ENCODE measurements at regions not wholly inside any gene's neighbourhood (a gene's known extent, or its start where the extent isn't known, plus 50 kb on each side); places are given as distances from the start of the nearest gene placed in this dataset.

DNA sequence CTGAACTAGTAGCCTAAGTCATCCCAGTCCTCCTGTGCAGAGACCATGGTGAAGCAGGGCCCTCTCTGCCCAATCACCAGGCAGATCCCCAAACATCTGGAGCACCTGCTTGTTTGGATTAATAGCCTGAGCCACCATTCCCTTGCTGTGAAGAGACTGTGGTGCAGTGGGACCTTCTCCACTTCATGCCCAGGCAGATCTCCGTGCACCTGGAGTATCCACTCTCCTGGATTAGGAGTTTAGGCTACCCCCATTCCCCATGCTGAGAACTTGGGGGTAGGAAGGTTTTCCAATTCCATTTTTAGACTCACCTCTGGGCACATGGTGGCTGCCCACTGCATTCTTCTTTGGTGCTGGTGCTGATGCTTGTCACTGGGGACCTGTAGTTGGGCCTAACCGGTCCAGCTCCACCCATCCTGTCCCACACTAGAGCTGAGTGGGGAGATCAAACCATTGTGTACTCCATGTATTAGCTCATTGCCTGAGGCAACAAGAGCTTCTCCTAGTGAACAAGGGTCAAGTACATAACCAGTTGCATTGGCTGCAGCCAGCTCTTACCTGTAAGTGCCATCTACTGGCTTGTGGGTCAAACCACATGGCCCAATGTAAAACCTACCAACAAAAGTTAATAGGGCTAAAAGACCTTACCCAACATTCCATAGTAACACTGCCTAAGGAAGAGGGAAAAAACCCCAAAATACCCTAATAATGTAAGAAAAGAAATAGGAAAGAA is 382.5 kb upstream of the CBLB start:
- Histone ChIP-seq H3K36me3 (ENCODE audit: control insufficient read depth, insufficient read depth, low read length) (no peaks in the 10 kb centered on the region), H3K9ac (no peak overlapping the region), H3K27me3 (ENCODE audit: control insufficient read depth, insufficient read depth, low read length) (no peaks in the 10 kb centered on the region), H3K79me2 (no peaks in the 10 kb centered on the region), H3K4me1 (no peaks in the 10 kb centered on the region), H3K4me3 (ENCODE audit: low read depth, low read length) (no peak overlapping the region), H3K27ac (no peak overlapping the region), H3K4me2 (ENCODE audit: low read length) (no peak overlapping the region), H3K9me3 (ENCODE audit: control insufficient read depth, low read length) (no peaks in the 10 kb centered on the region), H2AFZ (no peak overlapping the region)
- TF ChIP-seq, protein P1, sequence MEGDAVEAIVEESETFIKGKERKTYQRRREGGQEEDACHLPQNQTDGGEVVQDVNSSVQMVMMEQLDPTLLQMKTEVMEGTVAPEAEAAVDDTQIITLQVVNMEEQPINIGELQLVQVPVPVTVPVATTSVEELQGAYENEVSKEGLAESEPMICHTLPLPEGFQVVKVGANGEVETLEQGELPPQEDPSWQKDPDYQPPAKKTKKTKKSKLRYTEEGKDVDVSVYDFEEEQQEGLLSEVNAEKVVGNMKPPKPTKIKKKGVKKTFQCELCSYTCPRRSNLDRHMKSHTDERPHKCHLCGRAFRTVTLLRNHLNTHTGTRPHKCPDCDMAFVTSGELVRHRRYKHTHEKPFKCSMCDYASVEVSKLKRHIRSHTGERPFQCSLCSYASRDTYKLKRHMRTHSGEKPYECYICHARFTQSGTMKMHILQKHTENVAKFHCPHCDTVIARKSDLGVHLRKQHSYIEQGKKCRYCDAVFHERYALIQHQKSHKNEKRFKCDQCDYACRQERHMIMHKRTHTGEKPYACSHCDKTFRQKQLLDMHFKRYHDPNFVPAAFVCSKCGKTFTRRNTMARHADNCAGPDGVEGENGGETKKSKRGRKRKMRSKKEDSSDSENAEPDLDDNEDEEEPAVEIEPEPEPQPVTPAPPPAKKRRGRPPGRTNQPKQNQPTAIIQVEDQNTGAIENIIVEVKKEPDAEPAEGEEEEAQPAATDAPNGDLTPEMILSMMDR (IDR thresholded peaks at IDR 0.05): no peak

DNA sequence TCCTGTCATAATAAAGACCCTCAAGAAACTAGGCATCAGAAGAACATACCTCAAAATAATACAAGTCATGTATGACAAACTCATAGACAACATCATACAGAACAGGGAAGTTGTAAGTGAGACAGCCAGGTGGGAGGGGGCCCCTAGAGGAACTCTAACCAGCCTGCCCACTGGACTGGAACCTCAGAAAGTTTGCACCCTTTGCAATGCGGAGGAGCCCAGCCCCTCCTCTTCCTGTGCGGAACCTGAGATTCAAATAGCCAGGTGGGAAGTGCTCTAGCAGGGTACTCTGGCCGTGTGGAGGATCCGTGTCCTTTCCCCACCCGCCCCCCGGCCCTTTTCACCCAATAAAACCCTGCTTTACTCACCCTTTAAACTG is 387.0 kb upstream of the CBLB start:
- no peaks in the 10 kb centered on the region for H3K27me3 ChIP-seq (ENCODE audit: control insufficient read depth, insufficient read depth, low read length)
- no peak overlapping the region for H3K4me2 ChIP-seq (ENCODE audit: low read length)
- no peak overlapping the region for H3K27ac ChIP-seq
- no peaks in the 10 kb centered on the region for H3K36me3 ChIP-seq (ENCODE audit: control insufficient read depth, insufficient read depth, low read length)
- TF ChIP-seq, protein P1 (IDR thresholded peaks at IDR 0.05): no peak
- no peaks in the 10 kb centered on the region for H3K4me1 ChIP-seq
- no peak overlapping the region for H3K9ac ChIP-seq
- H3K4me3 ChIP-seq (ENCODE audit: low read depth, low read length): no peak overlapping the region
- H2AFZ ChIP-seq: no peak overlapping the region
- no peaks in the 10 kb centered on the region for H3K79me2 ChIP-seq
- H3K9me3 ChIP-seq (ENCODE audit: control insufficient read depth, low read length): no peaks in the 10 kb centered on the region

DNA sequence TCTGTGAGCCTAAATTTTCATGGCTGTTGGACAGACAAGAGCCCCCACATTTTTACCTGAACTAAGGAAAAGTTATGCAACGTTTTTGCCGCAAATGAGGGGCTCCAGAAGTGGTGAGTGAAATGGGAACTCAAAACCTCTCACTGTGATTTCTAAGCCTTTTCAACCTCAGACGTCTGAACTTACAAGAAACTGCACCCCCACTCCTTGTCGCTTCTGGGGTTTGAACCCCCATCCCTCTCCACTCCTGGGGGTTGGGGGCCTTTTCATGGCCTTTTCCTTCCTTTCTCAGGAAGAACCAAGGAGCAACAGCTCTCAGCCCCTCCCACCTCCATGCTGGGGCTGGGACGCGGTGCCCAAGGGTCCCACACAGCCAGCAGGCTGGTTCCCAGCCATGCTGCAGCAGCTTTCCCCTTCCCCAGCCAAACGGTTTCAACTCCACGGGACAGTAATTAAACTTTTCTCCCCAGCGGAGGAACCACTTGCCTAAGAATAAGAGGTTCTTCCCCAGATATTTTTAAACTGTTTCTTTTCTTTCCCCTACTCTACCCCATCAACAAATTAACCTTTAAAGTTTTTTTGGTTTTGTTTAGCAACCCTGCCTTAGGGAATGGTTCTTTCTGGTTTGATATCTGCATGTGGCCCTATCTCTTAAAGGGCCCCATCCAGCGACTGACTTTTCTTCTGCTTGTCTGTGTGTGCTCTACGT is 387.6 kb upstream of the CBLB start:
- H3K4me3 ChIP-seq (ENCODE audit: low read depth, low read length): no peak overlapping the region
- H3K27me3 ChIP-seq (ENCODE audit: control insufficient read depth, insufficient read depth, low read length): no peaks in the 10 kb centered on the region
- H3K4me1 ChIP-seq: no peaks in the 10 kb centered on the region
- H2AFZ ChIP-seq: no peak overlapping the region
- no peak overlapping the region for H3K27ac ChIP-seq
- H3K9me3 ChIP-seq (ENCODE audit: control insufficient read depth, low read length): no peaks in the 10 kb centered on the region
- no peaks in the 10 kb centered on the region for H3K36me3 ChIP-seq (ENCODE audit: control insufficient read depth, insufficient read depth, low read length)
- H3K79me2 ChIP-seq: no peaks in the 10 kb centered on the region
- no peak overlapping the region for H3K4me2 ChIP-seq (ENCODE audit: low read length)
- TF ChIP-seq, protein P1 (IDR thresholded peaks at IDR 0.05): no peak
- no peak overlapping the region for H3K9ac ChIP-seq

DNA sequence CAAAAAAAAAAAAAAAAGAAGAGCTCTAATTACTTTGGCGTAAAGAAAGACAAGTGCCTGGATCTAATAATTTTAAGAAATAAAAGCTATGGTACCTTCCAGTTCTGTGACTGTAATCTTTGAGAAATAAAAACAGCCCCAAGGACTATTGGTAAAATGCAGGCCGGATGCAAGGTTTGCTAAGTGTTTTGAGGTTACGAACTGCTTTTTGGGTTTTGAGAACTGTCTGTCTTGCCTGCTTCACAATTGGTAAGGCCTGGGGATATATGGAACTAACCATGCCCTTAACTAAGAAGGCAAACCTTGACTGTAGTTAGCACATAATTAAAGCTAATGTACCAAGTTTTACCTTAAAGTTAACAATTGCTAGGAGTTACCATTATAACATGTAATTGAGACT is 388.4 kb upstream of the CBLB start:
- H3K9me3 ChIP-seq (ENCODE audit: control insufficient read depth, low read length): no peaks in the 10 kb centered on the region
- no peaks in the 10 kb centered on the region for H3K27me3 ChIP-seq (ENCODE audit: control insufficient read depth, insufficient read depth, low read length)
- no peak overlapping the region for H3K9ac ChIP-seq
- TF ChIP-seq, protein P1 (IDR thresholded peaks at IDR 0.05): no peak
- no peak overlapping the region for H2AFZ ChIP-seq
- no peaks in the 10 kb centered on the region for H3K4me1 ChIP-seq
- no peak overlapping the region for H3K4me2 ChIP-seq (ENCODE audit: low read length)
- no peaks in the 10 kb centered on the region for H3K79me2 ChIP-seq
- H3K36me3 ChIP-seq (ENCODE audit: control insufficient read depth, insufficient read depth, low read length): no peaks in the 10 kb centered on the region
- no peak overlapping the region for H3K27ac ChIP-seq
- no peak overlapping the region for H3K4me3 ChIP-seq (ENCODE audit: low read depth, low read length)

Measured in parathyroid adenoma (tissue), 2 donors.